HepG2 (cell line): ENCODE measurements at regions not wholly inside any gene's neighbourhood (a gene's known extent, or its start where the extent isn't known, plus 50 kb on each side); places are given as distances from the start of the nearest gene placed in this dataset.

Source experiments
- AKAP8 ChIP-seq: sonication (generic); formaldehyde crosslinking; IDR thresholded peaks from 2 replicates; pipeline ENCODE4 v1.5.1; 2020; ENCODE audit warnings: mild to moderate bottlenecking, missing genetic modification reagents
- CBFB ChIP-seq: sonication (generic); formaldehyde crosslinking; IDR thresholded peaks from 2 replicates; pipeline ENCODE4 v1.4.0; 2020; ENCODE audit warnings: missing genetic modification reagents
- HES4 ChIP-seq: sonication (generic); formaldehyde crosslinking; IDR thresholded peaks from 2 replicates; pipeline ENCODE4 v1.9.0; 2021; ENCODE audit warnings: mild to moderate bottlenecking, missing genetic modification reagents, borderline replicate concordance
- HOXA7 ChIP-seq: sonication (generic); formaldehyde crosslinking; IDR thresholded peaks from 2 replicates; pipeline ENCODE4 v1.8.1; 2022; ENCODE audit warnings: mild to moderate bottlenecking, missing genetic modification reagents, moderate library complexity
- KLF11 ChIP-seq: IDR thresholded peaks from 2 replicates; pipeline ENCODE4 v1.6.1; 2016; ENCODE audit warnings: missing compliant biosample characterization
- MBD4 ChIP-seq: IDR thresholded peaks from 2 replicates; pipeline ENCODE4 v1.6.1; 2012; ENCODE audit warnings: low read length, inconsistent platforms, borderline replicate concordance
- RAD21 ChIP-seq: fragments of 450-650 bp; formaldehyde crosslinking; IDR thresholded peaks from 2 replicates; pipeline ENCODE4 v1.5.0; 2020; ENCODE audit warnings: mild to moderate bottlenecking
- SALL1 ChIP-seq: sonication (generic); formaldehyde crosslinking; IDR thresholded peaks from 2 replicates; pipeline ENCODE4 v1.8.0; 2022; ENCODE audit warnings: mild to moderate bottlenecking, missing genetic modification reagents
- TARDBP ChIP-seq: sonication (generic); formaldehyde crosslinking; IDR thresholded peaks from 2 replicates; pipeline ENCODE4 v1.8.0; 2022; ENCODE audit warnings: mild to moderate bottlenecking, missing genetic modification reagents
- TEAD3 ChIP-seq: optimal IDR thresholded peaks from 2 replicates; pipeline ENCODE3; 2016; ENCODE audit warnings: borderline replicate concordance
- YEATS2 ChIP-seq: sonication (generic); formaldehyde crosslinking; IDR thresholded peaks from 2 replicates; pipeline ENCODE4 v1.4.0; 2020; ENCODE audit warnings: missing genetic modification reagents, borderline replicate concordance
- ZBED4 ChIP-seq: sonication (generic); formaldehyde crosslinking; IDR thresholded peaks from 2 replicates; pipeline ENCODE4 v1.4.0; 2020; ENCODE audit warnings: missing genetic modification reagents, borderline replicate concordance
- ZBTB1 ChIP-seq: sonication (generic); formaldehyde crosslinking; IDR thresholded peaks from 2 replicates; pipeline ENCODE4 v1.4.0; 2020; ENCODE audit warnings: missing genetic modification reagents, borderline replicate concordance
- ZFP62 ChIP-seq: sonication (generic); formaldehyde crosslinking; IDR thresholded peaks from 2 replicates; pipeline ENCODE4 v1.4.0; 2020; ENCODE audit warnings: missing genetic modification reagents
- ZKSCAN1 ChIP-seq: fragments of 150-350 bp; IDR thresholded peaks from 2 replicates; pipeline ENCODE4 v1.6.1; 2014; ENCODE audit warnings: low read length
- ZNF644 ChIP-seq: IDR thresholded peaks from 2 replicates; pipeline ENCODE4 v1.6.1; 2016; ENCODE audit warnings: low read depth
- ZNF747 ChIP-seq: sonication (generic); formaldehyde crosslinking; IDR thresholded peaks from 2 replicates; pipeline ENCODE4 v1.8.1; 2023; ENCODE audit warnings: missing genetic modification reagents, mild to moderate bottlenecking, borderline replicate concordance
- ZNF83 ChIP-seq: sonication (generic); formaldehyde crosslinking; IDR thresholded peaks from 2 replicates; pipeline ENCODE4 v1.4.0; 2020; ENCODE audit warnings: missing genetic modification reagents, mild to moderate bottlenecking, borderline replicate concordance
- TF ChIP-seq, protein P1 (sequence below): sonication (generic); formaldehyde crosslinking; IDR thresholded peaks from 2 replicates; pipeline ENCODE4 v1.4.0; 2020; ENCODE audit warnings: mild to moderate bottlenecking, low read depth, missing genetic modification reagents
- TF ChIP-seq, protein P2 (sequence below), 2 experiments: sonication (generic) in 1 of 2; formaldehyde crosslinking in 1 of 2; IDR thresholded peaks; 2 replicates each; pipeline versions ENCODE4 v1.4.0 to v1.6.1; 2016 to 2020; ENCODE audit warnings: borderline replicate concordance in 1 of 2, low read depth in 1 of 2, mild to moderate bottlenecking in 1 of 2, missing genetic modification reagents in 1 of 2

GRCh38 chr6:139996253-139996834, 621.9 kb upstream of the CITED2 start (continued):
- TF ChIP-seq ZBTB1 (CRISPR knock-in tag) (no peak), ZNF83 (CRISPR knock-in tag) (no peak), YEATS2 (CRISPR knock-in tag) (no peak), RAD21 (CRISPR knock-in tag) (peak; percentile 53; the same call in 1 of the 2 replicates), MBD4 (no peak), TEAD3 (CRISPR knock-in tag) (peak; percentile 82), AKAP8 (CRISPR knock-in tag) (no peak), CBFB (peak; percentile 73), ZNF644 (peak; percentile 50; the same call in 1 of the 2 replicates), ZFP62 (no peak), ZKSCAN1 (no peak), ZNF747 (CRISPR knock-in tag) (no peak), TARDBP (no peak), HES4 (CRISPR knock-in tag) (no peak), ZBED4 (CRISPR knock-in tag) (no peak), SALL1 (CRISPR knock-in tag) (peak; percentile 56), HOXA7 (CRISPR knock-in tag) (no peak), KLF11 (CRISPR knock-in tag) (no peak)
- TF ChIP-seq, protein P1, sequence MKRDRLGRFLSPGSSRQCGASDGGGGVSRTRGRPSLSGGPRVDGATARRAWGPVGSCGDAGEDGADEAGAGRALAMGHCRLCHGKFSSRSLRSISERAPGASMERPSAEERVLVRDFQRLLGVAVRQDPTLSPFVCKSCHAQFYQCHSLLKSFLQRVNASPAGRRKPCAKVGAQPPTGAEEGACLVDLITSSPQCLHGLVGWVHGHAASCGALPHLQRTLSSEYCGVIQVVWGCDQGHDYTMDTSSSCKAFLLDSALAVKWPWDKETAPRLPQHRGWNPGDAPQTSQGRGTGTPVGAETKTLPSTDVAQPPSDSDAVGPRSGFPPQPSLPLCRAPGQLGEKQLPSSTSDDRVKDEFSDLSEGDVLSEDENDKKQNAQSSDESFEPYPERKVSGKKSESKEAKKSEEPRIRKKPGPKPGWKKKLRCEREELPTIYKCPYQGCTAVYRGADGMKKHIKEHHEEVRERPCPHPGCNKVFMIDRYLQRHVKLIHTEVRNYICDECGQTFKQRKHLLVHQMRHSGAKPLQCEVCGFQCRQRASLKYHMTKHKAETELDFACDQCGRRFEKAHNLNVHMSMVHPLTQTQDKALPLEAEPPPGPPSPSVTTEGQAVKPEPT (CRISPR knock-in tag): no peak
- TF ChIP-seq, protein P2, sequence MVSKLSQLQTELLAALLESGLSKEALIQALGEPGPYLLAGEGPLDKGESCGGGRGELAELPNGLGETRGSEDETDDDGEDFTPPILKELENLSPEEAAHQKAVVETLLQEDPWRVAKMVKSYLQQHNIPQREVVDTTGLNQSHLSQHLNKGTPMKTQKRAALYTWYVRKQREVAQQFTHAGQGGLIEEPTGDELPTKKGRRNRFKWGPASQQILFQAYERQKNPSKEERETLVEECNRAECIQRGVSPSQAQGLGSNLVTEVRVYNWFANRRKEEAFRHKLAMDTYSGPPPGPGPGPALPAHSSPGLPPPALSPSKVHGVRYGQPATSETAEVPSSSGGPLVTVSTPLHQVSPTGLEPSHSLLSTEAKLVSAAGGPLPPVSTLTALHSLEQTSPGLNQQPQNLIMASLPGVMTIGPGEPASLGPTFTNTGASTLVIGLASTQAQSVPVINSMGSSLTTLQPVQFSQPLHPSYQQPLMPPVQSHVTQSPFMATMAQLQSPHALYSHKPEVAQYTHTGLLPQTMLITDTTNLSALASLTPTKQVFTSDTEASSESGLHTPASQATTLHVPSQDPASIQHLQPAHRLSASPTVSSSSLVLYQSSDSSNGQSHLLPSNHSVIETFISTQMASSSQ (IDR thresholded peaks at IDR 0.05; ENCODE audit: low read depth): no peak
- TF ChIP-seq, protein P2 (CRISPR knock-in tag; IDR thresholded peaks at IDR 0.05; ENCODE audit: borderline replicate concordance): no peak
